OCI-LY1 (cell line): ENCODE measurements at regions not wholly inside any gene's neighbourhood (a gene's known extent, or its start where the extent isn't known, plus 50 kb on each side); places are given as distances from the start of the nearest gene placed in this dataset.

Experiments
- CTCF ChIP-seq: fragments of 200-600 bp; sonication (generic), shearing (Covaris generic); IDR thresholded peaks from 2 replicates; pipeline ENCODE4 v1.5.1; 2017; ENCODE audit warnings: mild to moderate bottlenecking, antibody characterized with exemption, low read length, moderate library complexity, mixed read lengths
- EZH2 ChIP-seq: fragments of 200-600 bp; sonication (generic), shearing (Covaris generic); IDR thresholded peaks from 2 replicates; pipeline ENCODE4 v1.8.0; 2017; ENCODE audit warnings: borderline replicate concordance, mixed run types, mild to moderate bottlenecking, antibody characterized with exemption, low read length, moderate library complexity, mixed read lengths

GRCh38 chr6:66226109-66226508 is 519.1 kb upstream of the EYS start:
- TF ChIP-seq CTCF (no peak), EZH2 (no peak)
